HG03342 (cell line): ENCODE measurements at regions not wholly inside any gene's neighbourhood (a gene's known extent, or its start where the extent isn't known, plus 50 kb on each side); places are given as distances from the start of the nearest gene placed in this dataset.

ENCODE experiments used
- ATAC-seq: cut with Tn5 transposase; IDR thresholded peaks from one replicate; pipeline ENCODE4 v1.9.1; 2021; ENCODE audit warnings: mild to moderate bottlenecking, moderate library complexity; ENCODE audit not compliant: unreplicated experiment

DNA sequence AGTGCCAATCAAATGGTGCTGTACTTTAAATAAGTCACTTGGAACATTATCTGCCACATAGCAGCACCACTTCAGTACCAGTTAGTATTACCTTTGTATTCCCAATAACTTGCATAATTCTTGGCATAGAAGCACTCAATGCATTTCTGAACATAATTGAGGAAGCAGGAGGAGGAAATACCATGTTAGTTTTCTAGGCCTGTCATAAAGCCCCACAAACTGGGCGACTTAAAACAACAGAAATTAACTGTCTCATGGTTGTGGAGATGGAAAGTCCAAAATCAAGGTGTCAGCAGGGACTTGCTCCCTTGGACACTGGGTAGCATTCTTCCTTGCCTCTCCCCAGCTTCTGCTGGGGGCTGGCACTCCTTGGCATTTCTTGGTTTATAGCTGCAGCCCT lies 296.2 kb downstream of the HS3ST1 start:
- no peak for ATAC-seq

- no peak for ATAC-seq
These were observed 297.2 kb downstream of the HS3ST1 start for GRCh38 chr4:11131491-11131890.

- no peak for ATAC-seq
These were observed 298.3 kb downstream of the HS3ST1 start for GRCh38 chr4:11130195-11130970.

GRCh38 chr4:11120435-11120834 lies 308.3 kb downstream of the HS3ST1 start:
- ATAC-seq, result no peak

DNA sequence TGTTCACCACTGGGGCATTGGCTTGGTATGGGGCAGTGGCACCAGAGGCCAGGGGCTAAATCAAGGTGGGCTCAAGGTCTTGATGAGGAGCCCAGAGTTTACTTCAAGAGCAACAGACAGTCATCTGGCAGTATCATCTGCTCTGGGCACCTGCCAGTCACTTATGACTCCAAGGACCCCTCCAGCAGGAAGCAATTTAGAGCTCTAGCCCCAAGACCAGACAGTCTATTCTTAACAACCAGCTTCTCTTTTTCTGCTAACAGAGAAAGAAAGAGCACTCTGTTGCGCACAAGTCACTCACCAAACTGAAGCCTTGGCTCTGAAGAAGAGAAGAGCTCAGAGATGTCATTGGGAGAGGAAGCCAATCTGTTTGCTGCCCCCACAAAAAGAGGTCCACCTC lies 309.2 kb downstream of the HS3ST1 start:
- ATAC-seq, result no peak

DNA sequence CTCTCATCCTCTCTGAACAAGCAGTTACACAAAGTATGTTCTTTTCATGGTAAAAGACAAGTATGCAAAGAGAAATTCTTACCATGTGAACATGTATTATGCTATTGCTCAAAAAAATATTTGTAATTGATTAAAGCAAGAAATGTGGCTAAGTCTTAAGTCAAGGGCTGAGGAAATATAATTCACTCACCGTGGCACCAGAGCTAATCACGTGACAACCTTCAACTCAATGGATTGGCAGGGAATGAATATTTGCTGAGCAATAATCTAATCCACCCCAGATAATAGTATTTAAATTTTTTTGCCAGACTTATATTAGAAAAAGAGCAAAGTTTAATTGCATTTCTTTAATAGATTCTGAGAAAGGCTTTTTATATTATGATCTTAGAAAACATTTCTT lies 310.2 kb downstream of the HS3ST1 start:
- no peak for ATAC-seq

GRCh38 chr4:11116940-11117339 lies 311.8 kb downstream of the HS3ST1 start:
- no peak for ATAC-seq

- ATAC-seq, result no peak
These were observed 316.8 kb downstream of the HS3ST1 start for GRCh38 chr4:11111876-11112275.

DNA sequence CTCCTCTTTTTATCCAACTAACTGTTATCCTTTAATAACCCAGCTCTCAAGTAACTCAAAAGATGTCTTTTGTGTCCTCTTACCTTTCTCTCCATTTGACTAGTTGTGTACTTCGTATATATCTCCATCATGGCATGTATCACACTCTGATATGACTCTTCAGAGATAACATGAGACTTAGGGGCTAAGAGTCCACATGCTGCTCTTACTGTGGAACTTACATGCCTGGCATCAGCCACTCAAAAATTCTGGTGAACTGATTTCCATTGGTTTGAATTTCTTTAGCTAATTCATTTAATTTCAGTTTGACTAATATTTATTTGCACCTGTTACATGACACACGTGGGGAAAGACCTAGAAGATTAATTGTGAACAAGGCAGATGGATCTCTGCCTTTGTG lies 317.3 kb downstream of the HS3ST1 start:
- ATAC-seq, result no peak

GRCh38 chr4:11106759-11107158 lies 321.9 kb downstream of the HS3ST1 start:
- ATAC-seq, result no peak

DNA sequence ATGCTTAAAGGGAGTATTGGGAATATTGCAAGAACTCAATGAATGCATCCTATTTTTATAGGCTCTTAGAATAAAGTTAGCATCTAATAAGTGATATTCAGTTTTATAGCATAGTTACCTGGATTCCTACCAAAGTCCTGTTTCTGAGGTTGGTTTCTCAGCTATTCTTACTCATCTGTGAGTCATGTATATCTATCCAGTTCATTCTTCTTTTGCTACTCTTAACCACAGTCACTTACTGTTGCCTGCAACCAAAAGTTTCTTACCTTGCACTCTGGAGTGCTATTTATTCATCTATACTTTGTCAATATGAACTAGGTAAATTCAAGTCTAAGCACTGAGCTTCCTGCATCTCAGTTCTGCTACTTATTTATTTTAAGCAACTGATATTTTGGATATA lies 322.5 kb downstream of the HS3ST1 start:
- ATAC-seq, result no peak

DNA sequence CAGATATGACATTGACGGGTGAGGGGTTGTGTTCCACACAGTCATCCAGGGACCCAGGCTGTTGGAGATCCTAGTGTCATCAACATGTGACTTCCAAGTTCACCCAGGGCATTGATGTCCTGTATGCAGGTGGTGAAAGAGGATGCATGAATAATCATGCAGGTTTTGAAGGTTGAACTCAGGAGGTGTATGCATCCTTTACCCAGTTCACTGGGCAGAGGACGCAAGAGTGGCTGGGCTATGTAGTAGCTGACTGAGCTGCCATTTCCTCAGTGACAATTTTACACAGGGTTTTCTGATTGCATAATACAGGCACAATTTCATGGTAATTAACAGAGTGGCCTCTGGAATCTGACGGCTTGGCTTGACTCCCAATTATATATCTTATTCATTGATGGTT lies 323.0 kb downstream of the HS3ST1 start:
- ATAC-seq, result no peak

GRCh38 chr4:11098461-11098860 lies 330.2 kb downstream of the HS3ST1 start:
- ATAC-seq, result no peak

DNA sequence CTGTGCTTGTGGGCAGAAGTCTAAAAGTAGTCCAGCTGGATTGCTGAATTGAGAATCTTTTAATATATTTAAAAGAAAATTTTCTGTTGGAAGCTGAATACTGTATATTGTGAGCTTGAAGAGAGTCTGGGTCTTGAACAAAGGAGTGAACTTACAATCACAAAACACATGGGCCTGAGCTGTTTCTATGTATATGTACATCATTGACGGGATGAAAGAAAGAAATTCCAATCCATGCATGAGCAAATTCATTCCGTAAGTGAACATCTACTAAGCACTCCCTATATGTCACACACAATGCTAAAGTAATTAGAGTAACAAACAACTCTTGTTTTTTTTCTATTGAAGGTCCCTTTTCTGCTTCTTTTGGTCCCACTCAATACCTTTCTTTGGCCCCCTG lies 331.0 kb downstream of the HS3ST1 start:
- no peak for ATAC-seq

- ATAC-seq, result no peak
These were observed 347.7 kb downstream of the HS3ST1 start for GRCh38 chr4:11081006-11081405.

GRCh38 chr4:11079171-11079570 lies 349.5 kb downstream of the HS3ST1 start:
- ATAC-seq, result no peak

DNA sequence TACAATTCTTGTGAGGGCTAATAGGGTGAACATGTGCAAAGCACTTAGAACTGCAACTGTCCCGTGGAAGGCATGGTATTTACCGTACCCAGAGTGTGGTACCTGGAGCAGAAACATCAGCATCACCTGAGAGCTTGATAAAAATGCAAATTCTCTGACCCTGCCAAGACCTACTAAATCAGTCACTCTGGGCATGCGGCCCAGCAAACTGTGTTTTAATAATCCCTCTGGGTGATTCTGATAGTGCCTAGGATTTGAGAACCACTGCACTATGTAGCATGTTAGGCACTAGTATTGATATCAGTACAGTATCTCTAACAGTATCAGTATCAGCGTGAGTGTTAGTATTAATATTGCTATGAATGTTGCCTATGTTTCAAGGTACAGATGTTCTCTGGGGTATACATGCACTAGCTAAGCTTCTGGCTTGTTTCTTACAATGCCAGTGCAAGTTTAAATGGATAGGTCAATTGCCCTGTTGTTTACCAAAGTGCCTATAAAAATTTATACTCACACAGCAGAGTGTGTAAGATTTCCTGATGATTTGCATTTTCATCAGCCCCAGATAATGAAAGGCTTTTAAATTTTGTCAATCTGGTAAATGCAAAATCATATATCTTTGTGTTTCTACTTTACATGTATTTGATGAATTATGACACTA lies 354.0 kb downstream of the HS3ST1 start:
- ATAC-seq, result no peak

DNA sequence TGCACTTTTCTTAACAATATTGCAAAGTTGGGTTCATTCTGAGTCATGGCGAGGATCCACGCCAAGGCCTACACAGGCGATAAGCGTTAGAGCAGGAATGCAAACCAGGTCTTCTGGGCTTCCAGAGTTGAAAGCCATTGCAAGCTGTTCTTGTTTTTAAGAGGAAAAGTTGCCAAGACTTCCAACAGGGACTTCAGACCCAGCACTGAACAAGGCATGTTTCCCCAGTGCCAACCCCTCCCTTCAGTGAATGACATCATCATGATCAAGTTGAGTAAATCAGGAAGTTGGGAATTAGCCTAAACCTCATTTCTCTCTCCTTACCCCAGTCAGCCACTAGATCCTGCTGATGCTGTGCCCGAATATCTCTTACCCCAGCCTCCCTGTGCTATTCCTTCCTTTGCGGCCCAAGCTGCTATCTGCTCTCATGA lies 355.1 kb downstream of the HS3ST1 start:
- ATAC-seq, result no peak

DNA sequence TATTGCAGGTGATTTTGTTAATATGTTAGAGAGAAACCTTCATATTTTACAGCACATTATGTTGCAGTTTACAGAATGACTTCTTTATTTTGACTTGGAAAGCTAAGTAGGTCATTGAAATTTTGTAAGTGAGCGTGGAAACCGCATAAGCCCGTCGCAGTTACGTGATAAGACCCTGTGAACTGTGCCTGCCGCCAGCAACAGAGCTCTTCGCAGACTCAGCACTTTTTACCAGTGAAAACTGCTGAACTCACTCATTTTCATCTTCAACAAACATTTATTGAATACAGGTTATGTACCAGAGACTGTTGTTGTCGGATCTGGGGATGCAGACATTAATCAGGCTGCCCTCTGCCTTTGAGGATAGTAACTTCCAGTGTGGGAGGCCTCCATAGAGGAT lies 355.7 kb downstream of the HS3ST1 start:
- no peak for ATAC-seq

DNA sequence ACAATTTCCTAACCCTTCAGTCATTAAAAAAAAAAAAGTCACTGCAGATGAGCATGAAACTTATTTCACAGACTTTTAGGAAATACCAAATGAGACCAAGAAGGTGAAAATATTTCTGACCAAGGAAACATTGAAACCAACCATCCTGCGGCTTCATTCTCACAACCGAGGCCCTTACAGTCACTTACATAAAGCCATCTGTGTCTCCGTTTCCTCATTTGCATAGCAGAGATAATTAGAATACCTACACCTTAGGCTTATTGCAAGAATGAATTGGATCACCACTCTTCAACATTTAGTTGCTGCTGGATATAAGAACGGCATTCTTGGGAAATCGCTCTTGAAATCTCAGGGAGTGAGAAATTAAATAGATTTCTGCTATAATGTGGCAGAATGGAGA lies 356.2 kb downstream of the HS3ST1 start:
- no peak for ATAC-seq

GRCh38 chr4:11070813-11071212 lies 357.9 kb downstream of the HS3ST1 start:
- no peak for ATAC-seq

DNA sequence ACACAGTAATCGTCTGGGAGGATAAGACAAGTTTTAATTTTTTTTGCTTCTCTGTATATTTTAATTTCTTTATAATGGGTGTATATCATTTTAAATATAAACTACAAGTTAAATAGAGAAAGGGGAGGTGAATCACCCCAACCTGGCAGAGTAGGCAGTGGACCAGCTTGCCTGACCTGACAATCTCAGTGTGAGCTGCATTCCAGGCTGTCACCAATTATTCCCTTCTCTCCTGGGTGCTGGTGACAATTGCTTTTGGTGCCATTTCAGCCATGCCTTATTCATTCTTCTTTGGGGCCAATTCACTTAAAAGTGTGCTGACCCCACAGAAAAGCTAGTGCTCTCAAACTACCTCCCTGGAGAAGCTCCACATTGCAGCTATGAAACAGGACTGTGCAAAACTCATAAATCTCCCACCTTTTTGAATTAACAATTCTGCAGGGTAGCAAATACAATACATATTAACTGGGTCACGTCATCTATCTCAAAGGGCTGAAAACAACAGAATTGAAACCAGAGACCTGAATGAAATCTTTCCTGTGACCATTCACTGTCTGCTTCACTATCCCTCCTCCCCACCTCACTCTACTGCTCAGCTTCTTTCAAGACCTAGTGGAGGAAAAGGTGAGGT lies 359.0 kb downstream of the HS3ST1 start:
- no peak for ATAC-seq
